ENCODE measurements at regions not wholly inside any gene's neighbourhood (a gene's known extent, or its start where the extent isn't known, plus 50 kb on each side); places are given as distances from the start of the nearest gene placed in this dataset.

- no peak for TF ChIP-seq ZBTB33 (IDR thresholded peaks at IDR 0.05; ENCODE audit: extremely low read depth, insufficient replicate concordance, low read length)
- TF ChIP-seq POLR2A (IDR thresholded peaks at IDR 0.05; ENCODE audit: borderline replicate concordance, extremely low read depth, insufficient read depth, insufficient read length) = no peak
- TF ChIP-seq SRF (IDR thresholded peaks at IDR 0.05; ENCODE audit: low read depth) = no peak
- no peak for TF ChIP-seq ATF3 (IDR thresholded peaks at IDR 0.05)
- TF ChIP-seq EZH2 (IDR thresholded peaks at IDR 0.05) = no peak
- no peak for TF ChIP-seq MAX (IDR thresholded peaks at IDR 0.05)
- TF ChIP-seq CTCF (IDR thresholded peaks at IDR 0.05 in 2 of 3, conservative IDR thresholded peaks at IDR 0.05 in 1 of 3; ENCODE audit: borderline replicate concordance in 1 of 3, insufficient read depth in 1 of 3, low read depth in 2 of 3, low read length in 2 of 3) = no peak
- TF ChIP-seq SP1 (IDR thresholded peaks at IDR 0.05; ENCODE audit: low read depth) = no peak
- no peak for TF ChIP-seq TCF7L2 (IDR thresholded peaks at IDR 0.05; ENCODE audit: borderline replicate concordance, extremely low read depth, insufficient read depth, insufficient read length)
- no peak for TF ChIP-seq CBX3 (IDR thresholded peaks at IDR 0.05; ENCODE audit: low read depth)
- no peak for TF ChIP-seq SIN3A (IDR thresholded peaks at IDR 0.05; ENCODE audit: low read depth)
Measured at GRCh38 chr2:8629402-8629801, 52.5 kb upstream of the ID2 start.
